SJSA1 (cell line): ENCODE measurements at regions not wholly inside any gene's neighbourhood (a gene's known extent, or its start where the extent isn't known, plus 50 kb on each side); places are given as distances from the start of the nearest gene placed in this dataset.

Source experiments
- DNase-seq, 2 experiments: peaks; one replicate each; pipeline ENCODE4 v3.0.0-alpha.2; 2015 to 2020; ENCODE audit warnings: low spot score in 2 of 2, low read depth in 1 of 2
- H3K27ac ChIP-seq: fragments of 250-450 bp; sonication (Bioruptor Pico); 2 replicates; pipeline ENCODE4 v1.5.1; 2020; ENCODE audit warnings: mild to moderate bottlenecking, moderate library complexity
- H3K27me3 ChIP-seq: fragments of 250-450 bp; sonication (Bioruptor Pico); replicated peaks from 2 replicates; pipeline ENCODE4 v1.5.1; 2020; ENCODE audit warnings: mild to moderate bottlenecking, moderate library complexity
- H3K36me3 ChIP-seq: fragments of 250-450 bp; sonication (Bioruptor Pico); 2 replicates; pipeline ENCODE4 v1.5.1; 2020; ENCODE audit warnings: mild to moderate bottlenecking
- H3K4me1 ChIP-seq: fragments of 250-450 bp; sonication (Bioruptor Pico); replicated peaks from 2 replicates; pipeline ENCODE4 v1.6.1; 2021; ENCODE audit warnings: mild to moderate bottlenecking
- H3K4me3 ChIP-seq: fragments of 250-450 bp; sonication (Bioruptor Pico); 2 replicates; pipeline ENCODE4 v1.5.1; 2020; ENCODE audit warnings: mild to moderate bottlenecking
- H3K9me3 ChIP-seq: fragments of 250-450 bp; sonication (Bioruptor Pico); replicated peaks from 2 replicates; pipeline ENCODE4 v1.5.1; 2020; ENCODE audit warnings: mild to moderate bottlenecking

- Histone ChIP-seq H3K4me3 (no peak overlapping the region), H3K27ac (no peak overlapping the region), H3K27me3 (no peaks in the 10 kb centered on the region), H3K4me1 (peaks cover 4% of the 10 kb centered on the region; the same call in 1 of the 2 replicates), H3K36me3 (no peaks in the 10 kb centered on the region), H3K9me3 (no peaks in the 10 kb centered on the region)
- no peak for DNase-seq
These were observed 62.9 kb upstream of the ABL1 start for GRCh38 chr9:130772185-130772584.

DNA sequence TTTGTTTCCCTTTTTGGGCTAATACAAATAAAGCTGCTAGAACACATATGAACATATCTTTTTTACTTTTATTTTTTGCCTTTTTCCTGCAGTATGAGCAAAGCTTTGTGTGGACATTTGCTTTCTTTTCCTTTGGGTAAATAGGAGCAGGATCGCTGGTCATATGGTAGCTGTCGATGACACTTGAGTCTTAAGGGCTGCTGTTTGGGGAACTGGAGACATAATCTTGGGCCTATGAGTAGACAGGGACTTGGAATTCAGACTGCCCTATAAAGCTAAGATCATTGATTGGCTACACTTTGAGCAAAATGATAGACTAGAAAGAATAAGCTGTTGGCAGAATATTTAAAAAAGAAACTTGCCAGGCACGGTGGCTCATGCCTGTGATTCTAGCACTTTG lies 60.9 kb upstream of the ABL1 start:
- H3K9me3 ChIP-seq = no peaks in the 10 kb centered on the region
- no peaks in the 10 kb centered on the region for H3K27me3 ChIP-seq
- DNase-seq = no peak
- no peak overlapping the region for H3K27ac ChIP-seq
- H3K36me3 ChIP-seq = no peaks in the 10 kb centered on the region
- peaks cover 13% of the 10 kb centered on the region for H3K4me1 ChIP-seq
- H3K4me3 ChIP-seq = no peak overlapping the region

DNA sequence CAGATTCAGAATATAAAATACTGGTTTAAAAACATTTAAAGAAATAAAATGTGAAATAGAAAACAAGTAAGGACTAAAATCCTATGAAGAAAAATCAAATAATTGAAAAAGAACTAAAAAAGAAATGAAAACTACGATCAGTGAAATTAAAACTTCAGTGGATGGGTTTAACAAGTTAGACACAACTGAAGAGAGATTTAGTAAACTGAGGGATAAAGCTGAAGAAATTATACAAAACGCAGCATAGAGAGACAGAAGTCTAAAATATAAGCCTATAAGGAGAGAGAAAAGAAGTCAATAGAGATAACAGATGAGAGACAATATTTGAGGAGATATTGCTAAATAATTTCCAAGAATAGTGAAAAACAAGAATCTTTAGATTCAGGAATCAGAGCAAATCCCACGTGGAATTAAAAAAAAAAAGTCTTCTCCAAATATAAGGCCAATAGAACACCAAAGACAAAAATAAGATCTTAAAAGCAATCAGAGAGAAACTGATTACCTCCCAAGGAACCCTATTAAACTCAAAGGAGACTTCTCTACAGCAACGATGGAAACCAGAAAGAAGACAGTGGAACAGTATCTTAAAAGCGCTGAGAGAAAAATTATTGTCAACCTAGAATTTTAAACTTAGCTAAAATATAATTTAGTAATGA lies 59.6 kb upstream of the ABL1 start:
- H3K27ac ChIP-seq = peak overlapping the region; percentile 9; the same call in 1 of the 2 replicates
- no peak overlapping the region for H3K4me3 ChIP-seq
- H3K4me1 ChIP-seq = peaks cover 26% of the 10 kb centered on the region

GRCh38 chr9:130779153-130779855 lies 55.8 kb upstream of the ABL1 start:
- peak in 1 of 2 experiments; percentile 24 for DNase-seq
- peak overlapping the region; percentile 68 for H3K27ac ChIP-seq

More for the DNA sequence above, 59.6 kb upstream of the ABL1 start:
- Histone ChIP-seq H3K27me3 (no peaks in the 10 kb centered on the region), H3K36me3 (no peaks in the 10 kb centered on the region), H3K9me3 (no peaks in the 10 kb centered on the region)
- DNase-seq = no peak

GRCh38 chr9:130780415-130780814 lies 54.6 kb upstream of the ABL1 start:
- no peaks in the 10 kb centered on the region for H3K9me3 ChIP-seq
- DNase-seq = no peak
- H3K27ac ChIP-seq = peak overlapping the region; percentile 68
- H3K4me1 ChIP-seq = peaks cover 37% of the 10 kb centered on the region
- no peaks in the 10 kb centered on the region for H3K36me3 ChIP-seq
- peak overlapping the region; percentile 13 for H3K4me3 ChIP-seq
- no peaks in the 10 kb centered on the region for H3K27me3 ChIP-seq

More at GRCh38 chr9:130779153-130779855, 55.8 kb upstream of the ABL1 start:
- Histone ChIP-seq H3K4me1 (peaks cover 37% of the 10 kb centered on the region), H3K36me3 (no peaks in the 10 kb centered on the region), H3K4me3 (no peak overlapping the region), H3K9me3 (no peaks in the 10 kb centered on the region), H3K27me3 (no peaks in the 10 kb centered on the region)

DNA sequence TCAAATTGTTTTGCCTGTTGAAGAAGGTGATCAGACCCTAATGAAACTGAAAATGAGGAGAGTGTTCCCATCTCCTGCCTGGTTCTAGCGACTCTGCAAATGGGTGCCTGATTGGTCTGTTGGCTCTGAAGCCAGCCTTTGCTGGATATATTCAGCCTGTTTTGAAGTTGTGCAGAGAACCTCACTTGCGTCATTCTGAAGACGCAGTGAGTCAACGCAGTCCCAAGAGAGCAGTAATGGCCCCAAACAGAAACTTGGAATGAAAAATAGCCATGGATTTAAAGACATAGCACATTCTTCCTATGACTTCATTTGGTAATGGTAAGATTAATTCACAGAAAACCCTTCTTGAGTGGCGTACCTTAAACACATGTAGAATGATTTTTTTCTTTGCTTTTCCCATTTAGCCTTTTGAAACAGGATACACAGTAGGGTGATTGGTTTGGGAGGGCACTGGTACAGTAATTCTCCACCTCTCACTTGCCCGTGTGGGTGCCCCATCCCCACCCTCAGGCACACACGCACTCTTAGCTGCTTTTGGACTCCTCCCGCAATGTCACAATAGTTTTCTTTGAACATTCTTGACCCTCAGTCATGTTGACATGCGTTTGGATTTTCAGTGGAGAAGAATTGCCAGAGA lies 54.1 kb upstream of the ABL1 start:
- peak overlapping the region; percentile 68 for H3K27ac ChIP-seq
- no peaks in the 10 kb centered on the region for H3K36me3 ChIP-seq
- no peaks in the 10 kb centered on the region for H3K27me3 ChIP-seq
- H3K9me3 ChIP-seq = no peaks in the 10 kb centered on the region
- peak overlapping the region; percentile 13 for H3K4me3 ChIP-seq
- peaks cover 37% of the 10 kb centered on the region for H3K4me1 ChIP-seq
- DNase-seq = peak; percentile 79 to 84

DNA sequence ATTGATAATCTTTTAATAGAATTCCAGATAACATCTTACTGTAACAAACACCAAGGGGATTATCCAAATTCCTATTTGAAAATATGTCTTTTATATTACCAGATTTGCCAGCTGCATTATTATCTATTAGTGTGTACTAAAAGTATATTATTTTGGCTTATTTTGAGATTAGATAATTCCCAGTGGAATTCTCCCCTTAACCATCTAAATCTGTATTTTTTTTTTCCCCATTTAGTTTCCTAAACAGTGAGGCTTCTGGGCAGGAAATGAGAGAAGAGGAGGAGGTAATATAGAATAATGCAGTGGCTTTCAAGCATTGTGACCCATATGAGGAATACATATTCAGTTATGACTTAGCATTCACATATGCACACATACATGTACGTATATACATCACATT lies 53.5 kb upstream of the ABL1 start:
- Histone ChIP-seq H3K9me3 (no peaks in the 10 kb centered on the region), H3K27ac (peak overlapping the region; percentile 68), H3K36me3 (no peaks in the 10 kb centered on the region), H3K4me1 (peaks cover 34% of the 10 kb centered on the region), H3K4me3 (no peak overlapping the region), H3K27me3 (no peaks in the 10 kb centered on the region)
- no peak for DNase-seq

DNA sequence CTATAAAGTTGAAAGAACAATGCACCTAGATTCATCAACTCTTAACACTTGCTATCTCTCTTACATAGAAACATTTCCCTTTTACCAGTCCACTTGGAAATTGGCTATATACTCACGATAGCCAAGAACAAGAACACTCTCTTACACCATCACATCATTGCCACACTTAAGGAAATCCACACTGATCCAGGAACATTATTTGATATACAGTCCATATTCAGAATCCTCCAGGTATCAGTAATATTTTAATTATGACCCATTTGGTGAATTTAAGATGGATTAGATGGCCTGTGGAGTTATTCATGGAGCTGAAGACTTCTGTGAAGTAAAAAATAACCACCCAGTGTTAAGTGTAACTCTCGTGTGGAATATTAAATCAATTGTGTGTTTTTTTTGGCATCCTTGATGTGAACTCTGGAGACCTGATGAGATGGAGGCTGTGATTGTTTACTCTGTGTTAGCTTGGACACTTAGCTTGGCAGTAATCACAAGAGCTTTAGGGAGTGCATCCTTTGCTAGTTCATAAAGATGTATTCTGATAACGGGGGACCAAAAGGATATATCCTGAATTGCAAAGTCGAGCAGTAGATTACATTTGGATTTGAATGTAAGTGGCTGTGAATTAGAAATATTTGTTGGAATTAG lies 52.0 kb upstream of the ABL1 start:
- no peaks in the 10 kb centered on the region for H3K36me3 ChIP-seq
- peaks cover 34% of the 10 kb centered on the region for H3K4me1 ChIP-seq
- DNase-seq = no peak
- no peaks in the 10 kb centered on the region for H3K9me3 ChIP-seq
- H3K27ac ChIP-seq = no peak overlapping the region
- no peak overlapping the region for H3K4me3 ChIP-seq
- no peaks in the 10 kb centered on the region for H3K27me3 ChIP-seq

GRCh38 chr9:130785053-130785452 lies 50.0 kb upstream of the ABL1 start:
- H3K4me1 ChIP-seq = peaks cover 15% of the 10 kb centered on the region
- H3K27ac ChIP-seq = no peak overlapping the region
- H3K9me3 ChIP-seq = no peaks in the 10 kb centered on the region
- H3K27me3 ChIP-seq = no peaks in the 10 kb centered on the region
- DNase-seq = no peak
- no peaks in the 10 kb centered on the region for H3K36me3 ChIP-seq
- no peak overlapping the region for H3K4me3 ChIP-seq
